HG02763 (cell line): ENCODE measurements at regions not wholly inside any gene's neighbourhood (a gene's known extent, or its start where the extent isn't known, plus 50 kb on each side); places are given as distances from the start of the nearest gene placed in this dataset.
"Not testable (repeated sequence)": the region's sequence is repeated elsewhere in the genome, so short reads cannot be mapped to it uniquely, and the experiment has no call there.

Experiments used
- ATAC-seq: cut with Tn5 transposase; IDR thresholded peaks from one replicate; pipeline ENCODE4 v1.9.1; 2021; ENCODE audit warnings: mild to moderate bottlenecking, moderate library complexity; ENCODE audit not compliant: unreplicated experiment

GRCh38 chr15:81939604-81940440, 106.0 kb downstream of the MEX3B start:
- no peak for ATAC-seq

DNA sequence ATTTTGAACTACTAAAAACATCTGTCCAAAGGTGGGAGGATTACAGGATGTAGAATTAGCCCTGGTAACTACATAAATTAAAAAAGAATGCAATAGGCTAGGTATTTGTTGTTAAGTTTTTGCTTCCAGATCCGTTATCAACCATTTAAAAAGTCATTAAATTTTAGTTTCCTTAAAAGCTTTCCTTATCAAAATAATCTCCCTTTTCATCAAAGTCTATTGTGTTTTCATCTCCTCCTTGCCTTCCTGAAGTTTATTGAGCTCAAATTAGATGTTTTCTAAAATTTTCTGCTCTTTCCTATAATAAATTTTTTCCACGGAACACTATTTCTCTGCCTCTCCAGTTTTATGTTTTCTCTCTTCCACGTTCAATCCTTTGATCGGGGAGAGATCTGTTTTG, 108.6 kb downstream of the MEX3B start:
- no peak for ATAC-seq

DNA sequence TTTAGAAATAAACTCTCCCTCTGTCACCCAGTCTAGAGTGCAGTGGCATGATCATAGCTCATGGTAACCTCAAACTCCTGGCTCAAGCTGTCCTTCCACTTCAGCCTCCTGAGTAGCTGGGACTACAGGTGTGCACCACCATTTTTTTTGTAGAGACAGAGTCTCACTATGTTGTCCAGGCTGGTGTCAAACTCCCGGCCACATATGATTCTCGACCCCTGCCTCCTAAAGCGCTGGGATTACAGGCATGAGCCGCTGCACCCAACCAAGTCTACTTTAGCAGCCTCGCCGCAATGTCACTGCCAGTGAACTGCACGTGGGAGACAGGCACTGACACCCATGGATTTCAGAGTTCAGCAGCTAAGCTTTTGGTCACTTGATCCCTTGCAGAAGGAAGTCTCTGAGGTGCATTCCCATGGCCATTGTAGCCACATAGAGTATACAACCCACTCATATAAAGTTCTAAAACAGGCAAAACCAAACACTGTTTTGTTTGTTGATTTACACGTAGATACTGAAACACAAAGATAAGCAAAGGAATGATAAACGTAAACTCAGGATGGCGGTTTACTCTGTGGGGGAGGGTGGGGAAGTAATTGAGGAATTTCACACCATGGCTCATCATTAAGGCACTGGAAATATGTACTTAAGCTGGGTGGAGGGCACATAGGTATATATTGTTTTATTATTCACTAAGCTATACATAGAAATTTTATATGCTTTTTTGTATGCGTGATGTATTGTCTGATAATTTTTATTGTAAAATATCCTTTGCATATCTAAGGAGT, 115.0 kb downstream of the MEX3B start:
- no peak for ATAC-seq

DNA sequence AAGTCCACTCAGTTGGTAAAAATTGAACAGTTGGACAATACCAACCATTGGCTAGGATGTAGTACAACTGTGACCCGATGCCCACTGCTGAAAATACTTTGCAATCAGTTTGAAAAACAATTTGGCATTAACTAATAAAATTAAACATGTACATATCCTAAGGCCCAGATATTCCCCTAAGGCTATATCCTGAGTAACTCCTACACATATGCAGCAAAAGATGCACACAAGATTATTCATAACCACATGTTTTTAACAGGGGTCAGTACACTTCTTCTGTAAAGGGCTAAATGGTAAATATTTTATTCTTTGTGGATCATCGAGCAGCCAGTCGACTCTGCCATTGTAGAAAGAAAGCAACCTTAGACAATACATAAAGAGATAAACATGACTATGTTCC, 116.3 kb downstream of the MEX3B start:
- ATAC-seq: no peak

- no peak for ATAC-seq
Observed at GRCh38 chr15:81926981-81927380, 118.8 kb downstream of the MEX3B start.

- no peak for ATAC-seq
Observed at GRCh38 chr15:81924729-81925128, 121.1 kb downstream of the MEX3B start.

GRCh38 chr15:81923561-81924350, 122.1 kb downstream of the MEX3B start:
- no peak for ATAC-seq

DNA sequence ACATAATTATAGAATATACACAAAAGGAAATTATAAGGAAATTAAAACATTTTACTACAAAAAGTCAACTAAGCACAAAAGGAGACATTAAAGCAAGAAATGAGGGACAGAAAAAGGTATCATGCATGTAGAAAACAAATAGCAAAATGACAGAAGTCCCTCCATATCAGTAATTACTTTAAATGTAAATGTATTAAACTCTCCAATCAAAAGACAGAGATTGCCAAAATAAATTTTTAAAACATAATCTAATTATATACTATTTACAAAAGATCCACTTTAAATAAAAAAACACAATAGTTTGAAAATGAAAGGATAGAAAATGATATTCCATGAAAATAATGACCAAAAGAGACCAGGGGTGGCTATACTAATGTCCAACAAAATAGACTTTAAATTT, 123.7 kb downstream of the MEX3B start:
- ATAC-seq: no peak

DNA sequence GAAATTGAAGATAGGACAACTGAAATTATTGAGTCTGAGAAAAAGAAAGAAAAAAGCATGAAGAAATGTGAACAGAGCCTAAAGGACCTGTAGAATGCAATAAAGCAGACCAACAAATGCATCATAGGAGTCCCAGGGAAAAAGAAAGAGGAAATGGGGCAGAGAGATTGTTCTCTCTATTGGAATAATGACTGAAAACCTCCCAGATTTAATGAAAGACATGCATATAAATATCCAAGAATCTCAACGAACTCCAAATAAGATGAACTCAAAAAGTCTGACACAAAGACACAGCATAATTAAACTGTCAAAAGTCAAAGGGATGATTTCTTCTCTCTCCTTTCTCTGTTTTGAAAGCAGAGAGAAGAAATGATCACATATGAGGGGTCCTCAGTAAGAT, 124.7 kb downstream of the MEX3B start:
- ATAC-seq: no peak

DNA sequence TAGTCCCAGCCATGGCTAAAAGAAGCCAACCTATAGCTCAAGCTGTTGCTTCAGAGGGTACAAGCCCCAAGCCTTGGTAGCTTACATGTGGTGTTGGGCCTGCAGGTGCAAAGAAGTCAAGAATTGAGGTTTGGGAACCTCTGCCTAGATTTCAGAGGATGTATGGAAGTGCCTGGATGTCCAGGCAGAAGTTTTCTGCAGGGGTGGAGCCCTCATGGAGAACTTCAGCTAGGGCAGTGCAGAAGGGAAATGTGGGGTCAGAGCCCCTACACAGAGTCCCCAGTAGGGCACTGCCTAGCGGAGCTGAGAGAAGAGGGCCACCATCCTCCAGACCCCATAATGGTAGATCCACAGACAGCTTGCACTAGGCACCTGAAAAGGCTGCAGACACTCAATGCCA, 127.1 kb downstream of the MEX3B start:
- not testable (repeated sequence) for ATAC-seq

- no peak for ATAC-seq
Observed at GRCh38 chr15:81916451-81916850, 129.4 kb downstream of the MEX3B start.

GRCh38 chr15:81915990-81916389, 129.8 kb downstream of the MEX3B start:
- ATAC-seq: no peak

DNA sequence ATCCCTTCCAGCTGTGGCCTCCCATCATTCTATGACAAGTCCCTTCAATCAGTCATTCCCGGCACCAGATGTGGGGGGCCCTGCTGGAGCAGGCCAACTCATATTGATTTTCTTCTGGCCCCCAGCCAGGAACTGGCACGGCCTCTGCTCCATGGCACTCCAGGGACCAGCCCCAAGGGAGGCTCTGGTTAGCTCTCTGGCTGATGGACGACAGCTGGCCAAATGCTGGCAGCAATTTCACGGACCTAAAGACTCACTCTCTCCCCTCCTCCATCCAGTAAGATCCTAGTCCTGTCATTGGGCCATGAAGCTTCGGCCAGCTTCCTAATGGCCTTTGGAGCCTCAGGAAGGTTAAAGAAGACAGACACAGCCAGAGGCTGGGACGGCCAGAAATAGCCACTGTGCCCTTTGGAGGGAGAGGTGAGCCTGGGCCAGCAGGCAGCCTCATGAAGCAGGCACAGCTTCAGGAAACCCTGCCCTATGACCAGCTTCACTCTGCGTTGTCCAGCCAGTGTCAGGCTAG, 131.0 kb downstream of the MEX3B start:
- no peak for ATAC-seq

GRCh38 chr15:81914333-81914732, 131.5 kb downstream of the MEX3B start:
- no peak for ATAC-seq

DNA sequence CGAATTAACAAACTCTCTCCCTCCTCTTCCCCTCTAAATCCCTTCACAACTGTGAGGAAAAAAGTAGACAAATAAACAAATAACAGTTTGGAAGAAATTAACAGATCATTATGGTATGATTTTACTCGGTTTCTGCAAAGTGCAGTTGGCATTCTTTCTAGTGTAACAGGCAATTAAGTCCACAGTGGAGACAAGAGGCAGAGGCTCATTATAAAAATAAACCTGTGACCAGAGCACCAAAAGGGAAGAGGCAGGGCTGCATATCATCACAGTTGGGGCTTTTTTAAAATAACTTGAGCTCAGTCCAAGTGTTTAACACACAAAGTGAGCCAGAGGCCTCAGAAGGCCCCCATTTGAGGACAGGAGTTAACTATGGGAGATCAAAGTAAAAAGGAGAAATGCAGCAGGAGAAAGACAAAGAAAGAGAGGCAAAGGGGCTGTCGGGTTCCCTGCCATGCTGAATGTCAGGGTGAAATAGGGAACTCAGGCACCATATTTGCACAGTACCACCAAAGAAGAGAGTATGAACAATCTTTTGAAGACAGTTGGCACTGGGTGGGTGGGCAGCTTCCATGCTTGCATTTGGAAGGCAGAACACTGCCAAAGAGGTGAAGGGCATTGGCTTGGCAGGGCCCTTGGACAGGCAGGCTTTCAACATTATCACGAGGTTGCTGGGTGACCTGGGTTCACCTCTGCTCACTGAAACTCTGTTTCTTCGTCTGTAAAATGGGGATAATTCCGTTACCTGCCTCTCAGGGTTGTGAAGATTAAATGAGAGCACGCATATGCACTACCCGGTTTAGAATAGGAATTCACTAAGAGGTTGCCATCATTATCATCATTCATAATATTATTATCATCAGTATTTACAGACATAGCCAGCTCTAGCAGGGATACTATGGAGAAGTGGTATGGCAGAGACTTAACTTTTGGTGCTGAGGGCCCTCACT, 134.5 kb downstream of the MEX3B start:
- no peak for ATAC-seq

GRCh38 chr15:81910355-81911021, 135.3 kb downstream of the MEX3B start:
- ATAC-seq: no peak

GRCh38 chr15:81909011-81909358, 136.8 kb downstream of the MEX3B start:
- ATAC-seq: no peak

GRCh38 chr15:81908111-81908510, 137.7 kb downstream of the MEX3B start:
- no peak for ATAC-seq

GRCh38 chr15:81907521-81907920, 138.3 kb downstream of the MEX3B start:
- ATAC-seq: no peak

GRCh38 chr15:81905889-81906288, 139.9 kb downstream of the MEX3B start:
- no peak for ATAC-seq
